NCI-H2081 (cell line): ENCODE measurements at regions not wholly inside any gene's neighbourhood (a gene's known extent, or its start where the extent isn't known, plus 50 kb on each side); places are given as distances from the start of the nearest gene placed in this dataset.
A peak's percentile ranks its signal among the peaks of the same experiment; 100 is the strongest.

ENCODE experiments used
- DNase-seq, 2 experiments: peaks; one replicate each; lab custom pipeline; 2025; lab: John Stamatoyannopoulos, UW

GRCh38 chr3:150090006-150090405 lies 119.3 kb upstream of the PFN2 start:
- DNase-seq, result no peak

GRCh38 chr3:150084128-150084527 lies 113.4 kb upstream of the PFN2 start:
- DNase-seq, result no peak

DNA sequence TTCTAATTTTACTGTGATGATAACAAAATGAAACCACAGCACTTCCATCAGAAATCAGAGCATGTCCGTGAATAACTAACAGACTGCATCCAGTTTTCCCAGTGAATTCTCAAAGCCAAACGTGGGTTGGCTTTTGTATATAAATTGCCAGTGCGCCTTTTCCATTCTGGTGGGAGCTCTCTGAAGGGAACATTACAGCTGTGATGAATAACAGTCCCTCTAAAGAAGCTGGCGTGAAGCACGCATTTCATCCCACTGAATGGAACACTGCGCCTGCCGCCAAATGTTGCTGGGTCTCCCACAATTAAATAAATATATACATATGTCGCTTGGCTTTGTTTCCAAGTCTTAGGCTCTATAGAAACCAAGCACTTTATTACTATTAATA lies 113.0 kb upstream of the PFN2 start:
- peak; percentile 11 to 39 for DNase-seq

DNA sequence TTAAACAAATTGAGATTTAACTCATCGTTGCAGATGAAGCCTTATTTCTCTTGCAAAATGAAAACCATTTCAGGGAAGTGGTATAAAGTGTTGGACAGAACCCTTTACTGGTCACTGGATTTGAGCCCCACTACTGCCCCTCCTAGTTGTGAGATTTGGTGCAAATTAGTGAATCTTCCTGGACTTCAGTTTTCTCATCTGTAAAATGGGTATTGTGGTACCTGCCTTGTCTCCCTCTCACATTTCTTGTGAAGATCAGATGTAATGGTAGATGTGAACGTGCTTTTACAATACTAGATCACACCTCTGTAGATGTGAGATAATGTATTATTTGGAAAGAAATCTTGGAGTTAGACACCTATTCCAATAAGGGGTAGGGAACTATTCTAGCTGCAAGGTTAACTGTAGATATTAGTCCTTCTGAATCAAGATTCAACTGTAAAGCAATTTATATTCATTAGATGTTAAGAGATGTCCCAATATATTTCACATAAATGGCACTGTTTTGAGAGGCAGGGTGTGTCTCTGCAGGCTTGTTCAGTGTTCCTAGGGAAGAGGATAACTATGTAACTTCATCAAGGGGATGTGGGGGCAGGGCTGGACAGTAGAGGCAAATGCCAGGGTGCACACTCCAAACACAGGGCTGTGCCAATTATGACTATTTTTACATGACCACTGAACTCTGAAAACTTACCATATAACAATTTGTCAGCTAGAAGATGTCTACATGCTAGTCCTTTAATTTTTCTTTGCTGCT lies 112.4 kb upstream of the PFN2 start:
- DNase-seq, result no peak

GRCh38 chr3:150081084-150081483 lies 110.4 kb upstream of the PFN2 start:
- no peak for DNase-seq

DNA sequence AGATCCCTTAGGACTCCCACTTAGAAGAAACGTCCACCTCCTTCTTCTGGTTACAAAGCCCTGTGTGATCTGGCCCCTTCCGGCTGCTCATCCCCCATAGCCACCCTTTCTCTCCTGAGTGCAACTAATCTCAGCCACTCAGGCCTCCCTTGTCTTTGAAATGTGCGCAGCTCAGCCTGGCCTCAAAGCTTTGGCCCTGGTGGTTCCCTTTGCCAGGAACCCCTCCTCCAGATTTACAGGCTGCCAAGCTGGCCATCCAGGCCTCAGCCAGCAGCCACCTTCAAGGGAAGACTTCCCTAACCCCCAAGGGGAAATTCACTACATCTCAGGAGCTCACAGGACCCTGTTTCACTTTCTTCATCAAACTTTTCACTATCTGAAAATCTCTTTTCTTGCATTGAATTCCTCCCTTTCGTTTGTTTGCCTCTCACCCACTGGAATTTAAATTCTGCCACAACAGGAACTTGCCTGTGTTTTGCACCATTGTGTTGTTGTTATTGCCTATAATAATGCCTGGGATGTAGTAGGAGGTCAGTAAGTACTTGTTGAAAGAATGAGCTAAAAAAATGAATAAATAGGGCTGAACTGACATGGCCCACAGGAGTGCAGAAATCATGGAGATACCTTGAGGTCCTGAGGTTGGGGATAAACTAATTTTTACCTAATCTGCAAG lies 109.5 kb upstream of the PFN2 start:
- no peak for DNase-seq

DNA sequence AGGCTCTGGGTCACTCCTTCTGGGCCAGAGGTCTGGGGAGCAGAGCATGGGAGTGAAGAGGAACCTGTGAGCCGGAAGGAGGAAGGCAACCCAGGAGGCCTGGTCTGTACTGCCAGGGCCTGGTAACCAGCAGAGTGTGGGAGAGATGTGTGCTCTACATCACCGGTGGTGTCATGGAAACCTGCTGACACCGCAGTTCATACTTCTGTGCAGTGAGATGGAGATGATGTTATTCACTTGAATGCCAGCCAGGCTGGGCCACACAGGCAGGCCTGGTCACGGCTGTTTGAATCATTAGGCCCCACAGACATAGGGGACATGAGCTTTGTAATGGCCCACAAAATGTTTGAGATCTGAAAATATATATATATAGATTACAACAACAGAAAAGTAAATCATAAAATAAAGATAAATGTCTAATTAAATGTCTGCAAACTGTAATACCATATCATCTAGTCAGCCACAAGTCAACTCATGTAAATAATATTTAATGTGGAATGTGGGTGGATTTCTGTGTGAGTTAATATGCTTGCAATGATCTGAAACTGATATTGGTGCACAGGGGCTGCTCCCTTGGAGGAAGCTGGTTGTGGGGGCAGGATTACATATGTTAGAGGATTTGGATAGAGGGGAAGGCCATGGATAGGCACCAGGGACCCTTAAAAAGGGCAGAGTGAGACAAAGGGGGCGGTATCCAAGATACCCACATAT lies 108.5 kb upstream of the PFN2 start:
- DNase-seq, result peak in 1 of 2 experiments; percentile 25

- DNase-seq, result no peak
Observed at GRCh38 chr3:150077581-150078247, 107.0 kb upstream of the PFN2 start.

DNA sequence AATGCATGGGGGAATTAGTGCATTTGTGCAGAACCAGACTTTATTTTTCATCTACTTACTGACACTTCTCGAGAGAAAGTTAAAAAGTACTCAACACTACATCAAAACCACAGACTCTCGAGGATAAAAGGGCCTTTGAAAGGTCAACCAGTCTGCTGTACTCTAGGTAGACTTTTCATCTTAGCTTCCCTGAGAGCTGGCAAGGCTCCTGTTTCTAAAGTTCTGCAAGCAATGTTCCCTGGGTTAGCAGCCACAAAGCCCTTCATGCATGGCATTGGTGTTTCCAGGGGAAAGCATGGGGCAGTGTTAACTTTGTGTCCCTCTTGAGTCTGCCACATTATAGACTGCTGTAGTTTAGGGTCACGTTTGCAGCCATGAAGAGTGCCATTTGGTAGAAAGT lies 106.4 kb upstream of the PFN2 start:
- DNase-seq, result no peak

GRCh38 chr3:150076443-150076842 lies 105.7 kb upstream of the PFN2 start:
- no peak for DNase-seq

GRCh38 chr3:150075417-150075865 lies 104.7 kb upstream of the PFN2 start:
- no peak for DNase-seq

GRCh38 chr3:150074697-150075416 lies 104.2 kb upstream of the PFN2 start:
- no peak for DNase-seq

- no peak for DNase-seq
Observed at GRCh38 chr3:150074277-150074676, 103.6 kb upstream of the PFN2 start.

GRCh38 chr3:150073513-150073912 lies 102.8 kb upstream of the PFN2 start:
- DNase-seq, result no peak

- DNase-seq, result no peak
Observed at GRCh38 chr3:150073031-150073430, 102.3 kb upstream of the PFN2 start.

GRCh38 chr3:150072576-150072975 lies 101.9 kb upstream of the PFN2 start:
- no peak for DNase-seq

- DNase-seq, result no peak
Observed at GRCh38 chr3:150070271-150070670, 99.6 kb upstream of the PFN2 start.

- DNase-seq, result no peak
Observed at GRCh38 chr3:150069633-150070032, 98.9 kb upstream of the PFN2 start.

GRCh38 chr3:150069154-150069527 lies 98.4 kb upstream of the PFN2 start:
- DNase-seq, result no peak

DNA sequence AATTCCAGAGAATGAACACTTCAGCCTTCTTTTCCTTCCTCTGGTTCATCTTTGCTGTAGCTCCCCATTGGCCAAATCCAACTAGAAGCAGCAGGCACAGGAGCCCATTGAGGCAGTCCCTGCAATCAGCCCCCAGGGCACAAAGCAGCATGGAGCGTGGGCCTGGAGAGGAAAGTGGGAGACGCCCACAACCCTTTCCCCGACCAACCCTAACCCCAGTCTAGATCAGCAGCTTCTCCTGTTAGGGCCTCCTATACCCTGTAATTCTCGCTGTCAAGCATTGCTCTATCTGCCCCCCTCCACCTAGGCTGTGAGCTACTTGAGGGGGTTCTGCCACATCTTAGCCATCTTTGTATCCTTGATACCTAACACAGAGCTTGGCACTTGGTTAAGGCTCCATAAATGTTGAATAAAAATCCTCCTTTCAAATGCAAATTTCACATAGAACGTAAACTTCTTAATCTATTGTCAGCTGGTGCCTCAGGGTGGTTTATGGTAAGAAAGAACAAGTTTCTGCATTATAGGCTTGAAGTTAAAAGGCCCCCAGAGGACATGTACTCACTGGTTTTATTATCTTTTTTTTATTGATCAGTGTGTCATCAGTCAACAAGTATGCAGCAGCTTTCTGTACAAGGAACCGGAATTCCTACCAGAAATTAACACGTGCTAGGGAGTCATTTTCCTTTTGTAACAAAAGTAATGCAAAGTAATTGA lies 97.9 kb upstream of the PFN2 start:
- DNase-seq, result no peak

GRCh38 chr3:150067561-150067960 lies 96.9 kb upstream of the PFN2 start:
- DNase-seq, result no peak
